CD8-positive, alpha-beta memory T cell (primary cell): ENCODE measurements at regions not wholly inside any gene's neighbourhood (a gene's known extent, or its start where the extent isn't known, plus 50 kb on each side); places are given as distances from the start of the nearest gene placed in this dataset.
"Not testable (repeated sequence)": the region's sequence is repeated elsewhere in the genome, so short reads cannot be mapped to it uniquely, and the experiment has no call there.

Experiments used
- CTCF ChIA-PET: fragments of 350-600 bp; sonication (Branson Sonifier 250); formaldehyde crosslinking; loops from one replicate; lab custom pipeline; 2021; ENCODE audit warnings: antibody characterized with exemption; lab: Charles Lee
- POLR2A ChIA-PET: fragments of 350-600 bp; sonication (Branson Sonifier 250); formaldehyde crosslinking; loops from one replicate; lab custom pipeline; 2021; ENCODE audit warnings: antibody characterized with exemption; lab: Charles Lee
- DNase-seq, 5 donors: peaks; one replicate each; pipeline versions ENCODE4 v3.0.0 to v3.0.0-alpha.2; 2020 to 2022; ENCODE audit warnings: mixed read lengths in 1 of 5
- H3K27ac ChIP-seq: one replicate; pipeline ENCODE4 v1.7.0; 2013; ENCODE audit warnings: low read depth, mild to moderate bottlenecking, low read length, moderate library complexity
- H3K27me3 ChIP-seq: 2 replicates; pipeline ENCODE4 v1.7.0; 2013; ENCODE audit warnings: low read length, mild to moderate bottlenecking; ENCODE audit not compliant: insufficient read depth, poor library complexity, severe bottlenecking
- H3K36me3 ChIP-seq: 2 replicates; pipeline ENCODE4 v1.7.0; 2013; ENCODE audit warnings: mild to moderate bottlenecking, low read length, moderate library complexity; ENCODE audit not compliant: insufficient read depth
- H3K4me1 ChIP-seq: 2 replicates; pipeline ENCODE4 v1.7.0; 2013; ENCODE audit warnings: mild to moderate bottlenecking, low read length, moderate library complexity; ENCODE audit not compliant: insufficient read depth
- H3K4me3 ChIP-seq: 2 replicates; pipeline ENCODE4 v1.7.0; 2013; ENCODE audit warnings: mild to moderate bottlenecking, low read length
- H3K9me3 ChIP-seq: 2 replicates; pipeline ENCODE4 v1.7.0; 2013; ENCODE audit warnings: mild to moderate bottlenecking, low read length
- H3K27ac Mint-ChIP-seq, 8 donors: one replicate each; pipeline ENCODE4 v1.8.0; 2020 to 2021; ENCODE audit warnings: mixed read lengths in 8 of 8, mild to moderate bottlenecking in 6 of 8, inconsistent platforms in 3 of 8, moderate library complexity in 3 of 8
- H3K27me3 Mint-ChIP-seq, 2 donors: one replicate each; pipeline ENCODE4 v1.8.0; 2020 to 2021; ENCODE audit warnings: mixed read lengths in 2 of 2, mild to moderate bottlenecking in 1 of 2, moderate library complexity in 1 of 2
- H3K36me3 Mint-ChIP-seq, 3 donors: one replicate each; pipeline ENCODE4 v1.8.0; 2020 to 2021; ENCODE audit warnings: mixed read lengths in 3 of 3, inconsistent platforms in 1 of 3, mild to moderate bottlenecking in 1 of 3
- H3K4me1 Mint-ChIP-seq, 3 donors: one replicate each; pipeline ENCODE4 v1.8.0; 2020 to 2021; ENCODE audit warnings: mixed read lengths in 3 of 3, inconsistent platforms in 1 of 3, mild to moderate bottlenecking in 1 of 3
- H3K4me3 Mint-ChIP-seq, 7 donors: one replicate each; pipeline ENCODE4 v1.8.0; 2020 to 2021; ENCODE audit warnings: mixed read lengths in 7 of 7, mild to moderate bottlenecking in 6 of 7, moderate library complexity in 4 of 7, inconsistent platforms in 2 of 7
- H3K9me3 Mint-ChIP-seq, 5 donors: one replicate each; pipeline ENCODE4 v1.8.0; 2020 to 2022; ENCODE audit warnings: mixed read lengths in 5 of 5, mild to moderate bottlenecking in 3 of 5, moderate library complexity in 2 of 5, inconsistent platforms in 1 of 5

DNA sequence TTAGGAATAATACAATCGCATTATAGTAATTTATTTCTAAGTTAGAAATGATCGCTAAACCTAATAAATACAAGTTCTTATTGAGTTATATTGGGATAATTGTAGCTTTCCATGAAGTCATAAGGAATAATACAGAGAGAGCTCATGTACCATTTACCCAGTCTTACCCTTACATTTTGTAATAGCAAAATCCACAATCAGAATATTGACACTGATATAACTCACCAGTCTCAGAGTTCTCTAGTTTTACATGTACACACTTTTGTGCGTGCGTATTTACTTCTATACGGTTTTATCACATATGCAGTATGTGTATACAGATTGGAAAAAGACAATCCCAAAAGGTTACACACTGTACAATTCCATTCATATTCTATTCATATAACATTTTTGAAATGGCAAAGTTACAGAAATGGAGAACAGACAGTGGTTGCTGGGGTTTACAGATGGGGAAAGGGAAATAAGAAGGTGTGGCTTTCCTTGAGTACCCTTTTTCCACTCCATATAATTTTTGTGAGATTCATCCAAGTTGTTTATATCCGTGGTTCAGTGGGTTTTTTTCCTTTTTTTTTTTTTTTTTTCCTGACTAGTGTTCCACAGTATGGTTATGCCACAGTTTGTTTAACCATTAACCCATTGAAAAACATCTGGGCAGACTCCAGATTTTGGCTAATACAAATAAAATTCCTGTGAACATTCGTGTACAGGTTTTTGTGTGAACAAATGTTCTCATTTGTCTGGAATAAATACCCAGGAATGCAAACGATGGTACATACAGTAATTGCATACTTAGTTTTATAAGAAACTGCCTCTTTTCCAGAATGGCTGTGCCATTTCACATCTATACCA is 117.2 kb downstream of the HNMT start:
- Mint-ChIP-seq H3K4me3 (no peak overlapping the region), H3K27me3 (no peaks in the 10 kb centered on the region), H3K27ac (no peak overlapping the region), H3K36me3 (no peaks in the 10 kb centered on the region), H3K9me3 (peaks cover 0 to 9% (median 3%) of the 10 kb centered on the region in 5 donors), H3K4me1 (no peaks in the 10 kb centered on the region)
- no peaks in the 10 kb centered on the region for H3K4me1 ChIP-seq
- POLR2A ChIA-PET = no interaction called here
- no peaks in the 10 kb centered on the region for H3K9me3 ChIP-seq
- H3K27me3 ChIP-seq = no peaks in the 10 kb centered on the region
- CTCF ChIA-PET = no interaction called here
- no peak for DNase-seq
- H3K4me3 ChIP-seq = no peak overlapping the region
- no peak overlapping the region for H3K27ac ChIP-seq
- H3K36me3 ChIP-seq = no peaks in the 10 kb centered on the region

DNA sequence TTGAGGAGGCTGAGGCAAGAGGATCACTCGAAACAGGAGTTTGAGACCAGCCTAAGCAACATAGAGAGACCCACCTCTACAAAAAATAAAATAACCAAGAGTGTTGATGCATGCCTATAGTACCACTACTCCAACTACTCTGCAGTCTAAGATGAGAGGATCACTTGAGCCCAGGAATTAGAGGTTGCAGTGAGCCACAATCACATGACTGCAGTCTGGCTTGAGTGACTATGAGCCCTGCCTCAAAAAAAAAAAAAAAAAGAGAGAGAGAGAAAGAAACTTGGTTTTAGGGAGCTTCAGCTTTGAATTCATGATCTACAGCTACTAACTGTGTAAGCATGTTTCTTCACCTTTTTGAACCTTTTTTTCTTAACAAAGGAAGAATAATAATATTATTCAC is 119.9 kb downstream of the HNMT start:
- ChIA-PET POLR2A (no interaction called here), CTCF (no interaction called here)
- no peaks in the 10 kb centered on the region for H3K9me3 ChIP-seq
- H3K27me3 Mint-ChIP-seq = no peaks in the 10 kb centered on the region
- H3K9me3 Mint-ChIP-seq = peaks cover 0 to 10% (median 2%) of the 10 kb centered on the region in 5 donors
- no peak overlapping the region for H3K27ac ChIP-seq
- no peak for DNase-seq
- H3K4me1 ChIP-seq = no peaks in the 10 kb centered on the region
- H3K4me3 Mint-ChIP-seq = no peak overlapping the region
- no peak overlapping the region for H3K27ac Mint-ChIP-seq
- no peak overlapping the region for H3K4me3 ChIP-seq
- no peaks in the 10 kb centered on the region for H3K27me3 ChIP-seq
- H3K4me1 Mint-ChIP-seq = no peaks in the 10 kb centered on the region
- H3K36me3 Mint-ChIP-seq = peaks cover 0 to 1% (median 0%) of the 10 kb centered on the region in 3 donors
- H3K36me3 ChIP-seq = no peaks in the 10 kb centered on the region

DNA sequence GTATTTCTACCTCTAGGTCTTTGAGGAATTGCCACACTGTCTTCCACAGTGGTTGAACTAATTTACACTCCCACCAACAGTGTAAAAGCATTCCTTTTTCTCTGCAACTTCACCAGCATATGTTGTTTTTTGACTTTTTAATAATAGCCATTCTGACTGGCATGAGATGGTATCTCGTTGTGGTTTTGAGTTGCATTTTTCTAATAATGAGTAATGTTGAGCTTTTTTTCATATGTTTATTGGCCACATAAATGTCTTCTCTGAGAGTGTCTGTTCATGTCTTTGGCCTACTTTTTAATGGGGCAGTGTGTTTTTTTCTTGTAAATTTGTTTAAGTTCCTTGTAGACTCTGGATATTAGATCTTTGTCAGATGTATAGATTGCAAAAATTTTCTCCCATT is 121.2 kb downstream of the HNMT start:
- H3K27ac ChIP-seq, H3K27me3 Mint-ChIP-seq, POLR2A ChIA-PET, H3K4me1 Mint-ChIP-seq, H3K4me3 ChIP-seq, H3K4me1 ChIP-seq, H3K9me3 ChIP-seq, H3K4me3 Mint-ChIP-seq, H3K36me3 ChIP-seq, H3K36me3 Mint-ChIP-seq, H3K27ac Mint-ChIP-seq, CTCF ChIA-PET, H3K27me3 ChIP-seq, DNase-seq: not testable (repeated sequence)
- peaks cover 0 to 10% (median 4%) of the 10 kb centered on the region in 5 donors for H3K9me3 Mint-ChIP-seq

DNA sequence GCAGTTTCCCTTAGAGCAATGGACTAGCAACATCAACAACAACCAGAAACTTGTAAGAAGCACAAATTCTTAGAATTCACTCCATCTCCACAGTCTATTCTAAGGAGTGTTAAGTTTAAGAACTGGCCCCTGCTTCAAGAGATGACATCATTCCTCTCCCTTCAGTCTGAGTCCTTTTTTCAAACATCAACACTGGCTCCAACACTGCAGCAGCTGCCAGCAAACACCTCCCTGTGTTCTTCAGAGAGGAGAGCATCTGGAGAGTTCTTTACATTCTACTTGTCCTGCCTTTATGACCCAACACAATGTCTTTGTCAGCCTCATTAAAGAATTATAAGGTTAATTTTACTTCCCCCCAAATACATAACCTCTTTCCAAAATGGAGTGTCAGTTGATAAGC is 122.3 kb downstream of the HNMT start:
- CTCF ChIA-PET = no interaction called here

DNA sequence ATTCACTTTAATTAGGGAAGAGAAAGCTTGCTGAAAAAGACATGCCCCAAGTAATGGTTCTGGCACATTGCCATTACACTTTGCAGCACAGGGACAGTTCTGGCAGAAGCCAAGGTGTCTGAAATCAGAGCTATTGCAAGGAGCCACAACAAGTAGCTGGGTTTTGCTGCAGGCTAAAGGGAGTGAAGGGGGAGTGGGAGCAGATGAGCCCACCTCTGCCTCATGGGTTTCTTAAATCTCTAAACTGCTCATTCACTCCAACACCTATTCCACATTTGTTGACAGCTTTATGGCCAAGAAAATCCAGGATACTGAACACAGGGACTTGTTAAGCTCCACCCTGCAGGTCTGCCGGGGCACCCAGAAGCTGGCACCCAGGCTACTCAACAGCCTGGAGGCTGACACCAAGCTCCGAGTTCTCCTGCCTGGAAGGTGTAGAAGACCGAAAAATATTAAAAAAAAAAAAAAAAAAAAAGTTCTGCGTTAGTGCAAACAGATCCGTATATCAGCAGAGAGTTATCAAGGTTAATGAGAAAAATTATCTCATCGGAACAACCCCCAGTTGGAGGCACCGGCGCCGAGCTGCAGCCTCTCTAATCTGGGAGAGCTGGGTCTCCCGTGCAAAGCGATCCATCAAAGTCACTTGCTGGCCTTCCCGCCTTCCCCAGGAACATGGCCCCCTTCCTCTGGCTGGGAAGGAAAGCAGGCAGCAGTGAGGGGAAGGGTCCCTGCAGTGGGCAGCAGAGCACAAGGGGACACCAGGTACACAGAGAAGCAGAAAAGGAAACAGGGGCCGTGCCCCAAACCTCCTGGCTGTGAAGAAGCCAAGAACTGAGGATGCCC is 123.7 kb downstream of the HNMT start:
- Mint-ChIP-seq H3K4me1 (no peaks in the 10 kb centered on the region), H3K36me3 (peaks cover 0 to 1% (median 0%) of the 10 kb centered on the region in 3 donors), H3K4me3 (no peak overlapping the region), H3K27me3 (no peaks in the 10 kb centered on the region), H3K27ac (no peak overlapping the region), H3K9me3 (peaks cover 0 to 10% (median 4%) of the 10 kb centered on the region in 5 donors)
- no peaks in the 10 kb centered on the region for H3K9me3 ChIP-seq
- H3K4me3 ChIP-seq = no peak overlapping the region
- DNase-seq = no peak
- no peaks in the 10 kb centered on the region for H3K36me3 ChIP-seq
- H3K4me1 ChIP-seq = no peaks in the 10 kb centered on the region
- no peaks in the 10 kb centered on the region for H3K27me3 ChIP-seq
- H3K27ac ChIP-seq = no peak overlapping the region
- POLR2A ChIA-PET = no interaction called here
- CTCF ChIA-PET = no interaction called here

More for the DNA sequence above, 122.3 kb downstream of the HNMT start:
- H3K4me1 Mint-ChIP-seq = no peaks in the 10 kb centered on the region
- Histone ChIP-seq H3K4me3 (no peak overlapping the region), H3K27ac (no peak overlapping the region), H3K36me3 (no peaks in the 10 kb centered on the region), H3K9me3 (no peaks in the 10 kb centered on the region), H3K4me1 (no peaks in the 10 kb centered on the region), H3K27me3 (no peaks in the 10 kb centered on the region)
- POLR2A ChIA-PET = no interaction called here
- peaks cover 0 to 10% (median 4%) of the 10 kb centered on the region in 5 donors for H3K9me3 Mint-ChIP-seq
- H3K27ac Mint-ChIP-seq = no peak overlapping the region
- no peak overlapping the region for H3K4me3 Mint-ChIP-seq
- DNase-seq = no peak
- peaks cover 0 to 1% (median 0%) of the 10 kb centered on the region in 3 donors for H3K36me3 Mint-ChIP-seq
- H3K27me3 Mint-ChIP-seq = no peaks in the 10 kb centered on the region

DNA sequence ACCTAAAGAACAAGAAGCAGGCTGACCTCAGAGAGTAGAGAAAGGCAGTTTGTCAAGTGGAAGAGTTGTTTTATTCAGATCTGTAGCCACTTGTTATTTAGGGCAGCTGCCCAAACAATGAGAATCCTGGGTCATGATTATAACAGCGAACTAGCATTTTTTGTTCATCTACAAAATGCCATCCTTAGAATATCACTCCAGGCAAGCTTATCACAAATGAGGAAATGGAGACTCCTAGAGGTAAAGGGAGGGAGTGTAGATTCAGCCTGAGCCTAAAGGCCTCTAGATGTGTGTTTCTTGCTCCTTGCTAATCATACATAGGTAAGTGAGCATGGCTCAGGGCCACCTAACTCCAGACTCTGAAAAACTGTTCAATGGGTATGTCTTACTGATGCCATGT is 126.1 kb downstream of the HNMT start:
- no peaks in the 10 kb centered on the region for H3K36me3 ChIP-seq
- DNase-seq = no peak
- Mint-ChIP-seq H3K9me3 (peaks cover 0 to 8% (median 4%) of the 10 kb centered on the region in 5 donors), H3K36me3 (peaks cover 0 to 1% (median 0%) of the 10 kb centered on the region in 3 donors), H3K4me3 (no peak overlapping the region), H3K27ac (no peak overlapping the region), H3K4me1 (no peaks in the 10 kb centered on the region), H3K27me3 (no peaks in the 10 kb centered on the region)
- H3K9me3 ChIP-seq = no peaks in the 10 kb centered on the region
- no peak overlapping the region for H3K27ac ChIP-seq
- ChIA-PET CTCF (no interaction called here), POLR2A (no interaction called here)
- H3K4me3 ChIP-seq = no peak overlapping the region
- no peaks in the 10 kb centered on the region for H3K4me1 ChIP-seq
- H3K27me3 ChIP-seq = no peaks in the 10 kb centered on the region

DNA sequence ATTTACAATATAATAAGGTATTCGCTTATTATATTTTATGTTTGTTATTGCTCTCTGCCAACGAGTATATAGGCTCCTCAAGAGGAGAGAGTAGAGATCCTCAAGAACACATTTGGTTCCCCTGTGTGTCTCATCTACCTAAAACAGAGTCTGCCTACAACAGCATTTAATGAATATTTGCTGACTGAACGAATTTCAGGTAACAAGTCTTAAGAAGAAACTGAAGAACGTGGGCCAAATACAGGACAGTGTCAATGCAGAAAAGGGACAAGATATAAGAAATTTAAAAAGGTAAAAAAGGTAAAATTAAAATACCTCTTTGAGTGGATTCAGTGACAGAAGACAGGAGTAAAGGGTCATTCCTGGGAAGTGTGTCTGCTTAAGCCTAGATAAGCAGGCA is 129.2 kb downstream of the HNMT start:
- H3K4me3 Mint-ChIP-seq = no peak overlapping the region
- no peaks in the 10 kb centered on the region for H3K4me1 ChIP-seq
- H3K27me3 Mint-ChIP-seq = no peaks in the 10 kb centered on the region

DNA sequence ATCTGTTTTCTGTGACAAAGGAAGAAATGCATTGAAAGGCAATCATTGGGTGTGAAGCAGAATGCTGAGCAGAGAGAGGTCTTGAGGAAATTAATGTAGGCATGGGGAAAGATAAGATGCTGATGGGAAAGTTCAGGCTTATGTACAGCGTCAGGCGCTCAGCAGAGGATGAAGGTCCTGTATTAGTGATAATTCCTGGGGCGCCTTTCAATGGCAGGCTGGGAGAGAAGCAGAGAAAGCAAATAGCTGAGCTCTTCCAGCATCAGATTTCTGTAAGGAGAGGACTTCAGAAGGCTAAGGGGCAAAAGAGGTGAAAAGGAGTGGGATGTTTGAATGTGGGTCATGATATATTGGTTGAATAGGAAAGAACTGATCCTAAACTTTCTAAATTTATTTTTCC is 129.8 kb downstream of the HNMT start:
- Mint-ChIP-seq H3K4me3 (no peak overlapping the region), H3K36me3 (no peaks in the 10 kb centered on the region), H3K27me3 (no peaks in the 10 kb centered on the region), H3K4me1 (no peaks in the 10 kb centered on the region), H3K27ac (no peak overlapping the region), H3K9me3 (peaks cover 0 to 9% (median 3%) of the 10 kb centered on the region in 5 donors)
- Histone ChIP-seq H3K36me3 (no peaks in the 10 kb centered on the region), H3K9me3 (no peaks in the 10 kb centered on the region), H3K27me3 (no peaks in the 10 kb centered on the region), H3K4me1 (no peaks in the 10 kb centered on the region), H3K4me3 (no peak overlapping the region), H3K27ac (no peak overlapping the region)
- DNase-seq = no peak
- POLR2A ChIA-PET = no interaction called here
- CTCF ChIA-PET = no interaction called here

More for the DNA sequence above, 129.2 kb downstream of the HNMT start:
- H3K27ac Mint-ChIP-seq = no peak overlapping the region
- H3K36me3 Mint-ChIP-seq = peaks cover 0 to 1% (median 0%) of the 10 kb centered on the region in 3 donors
- Histone ChIP-seq H3K27me3 (no peaks in the 10 kb centered on the region), H3K4me3 (no peak overlapping the region), H3K36me3 (no peaks in the 10 kb centered on the region), H3K27ac (no peak overlapping the region), H3K9me3 (no peaks in the 10 kb centered on the region)
- CTCF ChIA-PET = no interaction called here
- POLR2A ChIA-PET = no interaction called here
- peaks cover 0 to 5% (median 4%) of the 10 kb centered on the region in 5 donors for H3K9me3 Mint-ChIP-seq
- no peaks in the 10 kb centered on the region for H3K4me1 Mint-ChIP-seq
- DNase-seq = no peak
